C4-2B (cell line): ENCODE measurements at regions not wholly inside any gene's neighbourhood (a gene's known extent, or its start where the extent isn't known, plus 50 kb on each side); places are given as distances from the start of the nearest gene placed in this dataset.

Source experiments
- ZFX ChIP-seq: fragments of 450-650 bp; IDR thresholded peaks from 2 replicates; pipeline ENCODE4 v1.6.1; 2017
- TF ChIP-seq, protein P1 (sequence below): fragments of 450-650 bp; conservative IDR thresholded peaks from 2 replicates; pipeline ENCODE4 v1.5.1; 2017; ENCODE audit warnings: mild to moderate bottlenecking

DNA sequence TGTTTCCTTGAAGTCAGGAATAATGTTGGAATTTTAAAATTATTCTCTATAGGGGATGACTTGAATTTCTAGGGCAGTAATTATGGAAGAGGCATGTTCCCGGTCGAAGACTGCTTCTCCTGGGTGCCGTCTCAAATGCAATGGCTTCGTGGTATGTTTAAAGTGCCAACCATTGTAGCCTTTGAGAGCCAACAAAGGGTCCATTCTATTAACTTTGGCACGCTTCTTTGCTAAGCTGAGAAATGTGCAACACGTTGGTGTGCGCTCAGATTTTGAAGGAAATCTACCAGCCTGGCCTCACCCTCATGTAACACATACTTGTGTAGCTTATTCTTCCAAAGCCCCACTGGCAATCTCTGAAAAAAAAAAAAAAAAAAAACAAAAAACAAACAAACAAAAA, 221.2 kb upstream of the ANKH start:
- TF ChIP-seq, protein P1, sequence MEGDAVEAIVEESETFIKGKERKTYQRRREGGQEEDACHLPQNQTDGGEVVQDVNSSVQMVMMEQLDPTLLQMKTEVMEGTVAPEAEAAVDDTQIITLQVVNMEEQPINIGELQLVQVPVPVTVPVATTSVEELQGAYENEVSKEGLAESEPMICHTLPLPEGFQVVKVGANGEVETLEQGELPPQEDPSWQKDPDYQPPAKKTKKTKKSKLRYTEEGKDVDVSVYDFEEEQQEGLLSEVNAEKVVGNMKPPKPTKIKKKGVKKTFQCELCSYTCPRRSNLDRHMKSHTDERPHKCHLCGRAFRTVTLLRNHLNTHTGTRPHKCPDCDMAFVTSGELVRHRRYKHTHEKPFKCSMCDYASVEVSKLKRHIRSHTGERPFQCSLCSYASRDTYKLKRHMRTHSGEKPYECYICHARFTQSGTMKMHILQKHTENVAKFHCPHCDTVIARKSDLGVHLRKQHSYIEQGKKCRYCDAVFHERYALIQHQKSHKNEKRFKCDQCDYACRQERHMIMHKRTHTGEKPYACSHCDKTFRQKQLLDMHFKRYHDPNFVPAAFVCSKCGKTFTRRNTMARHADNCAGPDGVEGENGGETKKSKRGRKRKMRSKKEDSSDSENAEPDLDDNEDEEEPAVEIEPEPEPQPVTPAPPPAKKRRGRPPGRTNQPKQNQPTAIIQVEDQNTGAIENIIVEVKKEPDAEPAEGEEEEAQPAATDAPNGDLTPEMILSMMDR, result no peak
- TF ChIP-seq ZFX, result no peak
